ENCODE measurements at regions not wholly inside any gene's neighbourhood (a gene's known extent, or its start where the extent isn't known, plus 50 kb on each side); places are given as distances from the start of the nearest gene placed in this dataset.

GRCh38 chr15:97483232-97483631, 477.3 kb upstream of the ARRDC4 start:
- no peak for TF ChIP-seq CTCF (IDR thresholded peaks at IDR 0.05; ENCODE audit: low read depth, low read length)
- no peak overlapping the region for H3K4me3 ChIP-seq (ENCODE audit: low read depth, low read length)

- no peak overlapping the region for H3K4me3 ChIP-seq (ENCODE audit: low read depth, low read length)
- no peak for TF ChIP-seq CTCF (IDR thresholded peaks at IDR 0.05; ENCODE audit: low read depth, low read length)
These were observed 470.1 kb upstream of the ARRDC4 start for GRCh38 chr15:97490429-97490828.

DNA sequence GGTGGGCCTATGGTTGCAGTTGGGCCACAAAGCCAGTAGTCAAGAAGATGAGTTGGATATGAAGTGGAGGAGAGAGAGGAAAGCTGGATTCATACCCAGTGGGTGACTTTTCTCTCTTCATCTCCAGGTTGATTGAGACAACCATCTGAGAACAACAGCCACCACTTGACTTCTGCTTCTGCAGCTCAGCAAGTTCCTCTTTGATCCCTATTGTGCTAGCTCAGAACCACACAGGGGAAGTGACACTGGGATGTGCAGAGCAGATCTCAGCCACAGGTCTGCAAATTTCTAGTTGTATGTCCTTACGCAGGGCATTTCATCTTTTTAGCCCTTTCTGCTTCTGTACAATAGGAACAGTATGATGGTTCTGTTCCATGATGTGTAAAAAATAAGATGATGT, 459.2 kb upstream of the ARRDC4 start:
- H3K4me3 ChIP-seq (ENCODE audit: low read depth, low read length): no peak overlapping the region
- TF ChIP-seq CTCF (IDR thresholded peaks at IDR 0.05; ENCODE audit: low read depth, low read length): no peak

DNA sequence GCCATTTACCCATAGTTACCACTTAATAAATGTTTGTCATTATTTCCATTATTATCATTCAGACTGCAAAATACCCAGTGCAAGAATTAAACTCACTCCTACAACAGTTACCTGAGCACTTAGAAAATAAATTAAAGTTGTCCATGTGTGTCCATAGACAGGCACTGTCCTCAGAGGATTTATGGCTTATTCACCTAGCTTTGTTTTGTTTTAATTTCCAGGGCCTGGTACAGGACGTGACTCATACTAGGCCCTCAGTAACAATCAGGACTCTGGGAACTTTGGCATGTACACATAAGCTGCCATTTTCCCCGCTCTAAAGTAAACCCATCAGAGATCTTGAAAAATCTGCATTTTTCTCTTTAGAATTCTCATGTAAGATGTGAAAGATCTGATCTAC, 458.5 kb upstream of the ARRDC4 start:
- no peak for TF ChIP-seq CTCF (IDR thresholded peaks at IDR 0.05; ENCODE audit: low read depth, low read length)
- H3K4me3 ChIP-seq (ENCODE audit: low read depth, low read length): no peak overlapping the region

DNA sequence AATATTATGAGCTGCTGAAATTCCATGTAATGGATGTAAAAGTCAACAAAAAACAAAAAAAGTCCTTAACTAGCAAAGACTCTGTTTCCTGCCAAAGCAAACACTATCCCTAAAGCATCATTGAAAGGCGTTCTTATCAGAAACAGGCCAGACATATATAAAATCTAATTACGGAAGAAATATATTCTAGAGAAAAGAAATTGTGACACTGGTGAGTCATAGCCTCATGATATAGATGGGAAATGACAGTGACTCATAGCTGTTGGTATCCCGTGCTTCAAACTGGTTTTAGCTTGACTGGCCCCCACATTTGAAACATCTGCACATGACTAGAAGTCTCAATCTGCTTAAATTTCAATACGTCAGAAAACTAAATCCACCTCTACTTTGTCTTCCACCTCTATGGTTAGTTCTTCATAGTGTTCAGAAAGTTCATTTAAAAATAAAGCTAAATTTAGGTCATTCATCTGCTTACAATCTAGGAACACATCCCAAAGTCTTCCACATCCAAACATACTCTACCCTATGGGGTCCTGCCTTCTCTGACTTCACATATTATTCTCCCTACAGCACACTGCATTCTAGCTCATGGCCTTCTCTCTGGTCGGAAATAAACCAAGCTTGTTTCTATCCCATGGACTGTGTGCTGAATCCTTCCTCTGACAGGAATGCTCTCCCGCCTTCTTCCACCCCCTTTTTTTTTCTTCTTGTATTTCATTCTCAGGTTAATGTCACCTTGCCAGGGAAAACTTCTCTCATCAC, 456.3 kb upstream of the ARRDC4 start:
- TF ChIP-seq CTCF (IDR thresholded peaks at IDR 0.05; ENCODE audit: low read depth, low read length): no peak
- H3K4me3 ChIP-seq (ENCODE audit: low read depth, low read length): no peak overlapping the region

GRCh38 chr15:97517737-97518136, 442.8 kb upstream of the ARRDC4 start:
- no peak for TF ChIP-seq CTCF (IDR thresholded peaks at IDR 0.05; ENCODE audit: low read depth, low read length)

GRCh38 chr15:97520689-97521088, 439.8 kb upstream of the ARRDC4 start:
- no peak for TF ChIP-seq CTCF (IDR thresholded peaks at IDR 0.05; ENCODE audit: low read depth, low read length)
- no peak overlapping the region for H3K4me3 ChIP-seq (ENCODE audit: low read depth, low read length)

More at GRCh38 chr15:97517737-97518136, 442.8 kb upstream of the ARRDC4 start:
- H3K4me3 ChIP-seq (ENCODE audit: low read depth, low read length): no peak overlapping the region

All from WI38 (cell line).